Left hindlimb (tissue), 1 donor: ENCODE measurements at regions not wholly inside any gene's neighbourhood (a gene's known extent, or its start where the extent isn't known, plus 50 kb on each side); places are given as distances from the start of the nearest gene placed in this dataset.

ENCODE experiments used
- DNase-seq: peaks from one replicate; pipeline ENCODE4 v3.0.0-alpha.2; 2018

DNA sequence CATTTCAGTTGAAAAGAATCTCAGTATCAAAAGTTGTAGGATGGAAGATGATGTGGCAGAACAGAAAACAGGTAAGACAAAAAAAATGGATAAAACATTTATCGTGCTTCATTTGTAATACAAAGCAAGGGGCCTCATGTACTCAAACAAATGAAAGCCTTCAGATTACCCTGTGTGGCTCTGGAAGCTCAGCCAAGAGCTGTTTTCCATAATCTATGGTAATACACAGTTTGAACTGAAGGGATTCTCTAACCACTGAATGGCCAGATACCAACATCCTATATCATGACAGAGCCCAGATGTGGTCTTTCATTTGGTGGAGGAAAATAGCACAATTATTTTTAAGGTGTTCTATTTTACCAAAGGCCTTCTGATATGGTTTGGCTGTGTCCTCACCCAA is 272.1 kb upstream of the RND3 start:
- DNase-seq: no peak

DNA sequence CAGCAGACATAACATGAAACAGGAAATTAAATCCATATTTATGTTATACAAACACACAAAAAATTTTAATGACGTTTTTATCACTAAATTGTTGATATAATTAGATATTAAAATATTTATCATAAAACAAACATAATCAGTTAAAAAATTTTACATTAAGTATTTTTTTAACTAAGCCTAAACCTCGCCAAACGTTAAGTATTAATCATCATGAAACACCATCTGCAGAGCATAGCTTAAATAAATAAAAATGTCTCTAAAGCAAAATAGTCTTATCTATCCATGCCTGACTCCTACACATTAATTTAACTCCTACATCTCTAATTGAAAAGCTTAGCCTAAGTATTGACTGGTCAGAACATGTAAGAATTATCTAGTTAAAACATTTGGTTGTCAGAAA is 271.6 kb upstream of the RND3 start:
- DNase-seq: no peak

DNA sequence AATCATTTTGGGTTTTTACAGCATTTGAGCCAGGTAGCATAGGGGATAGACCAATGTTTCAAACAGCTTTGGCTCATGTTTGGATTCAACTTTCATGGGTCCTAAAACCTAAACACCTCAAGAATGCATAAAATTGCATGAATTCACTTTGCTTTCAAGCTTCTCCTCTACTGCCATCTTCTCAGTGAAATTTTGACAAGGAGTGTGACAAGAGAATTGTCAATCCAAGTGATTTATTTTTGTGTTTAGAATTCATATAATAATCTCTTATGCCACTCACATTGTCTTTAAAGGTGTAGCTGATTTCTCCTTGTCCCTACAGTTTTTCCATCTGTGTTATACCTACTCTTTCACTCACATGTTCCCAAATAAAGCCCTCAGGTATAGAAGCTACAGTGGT is 264.8 kb upstream of the RND3 start:
- no peak for DNase-seq

DNA sequence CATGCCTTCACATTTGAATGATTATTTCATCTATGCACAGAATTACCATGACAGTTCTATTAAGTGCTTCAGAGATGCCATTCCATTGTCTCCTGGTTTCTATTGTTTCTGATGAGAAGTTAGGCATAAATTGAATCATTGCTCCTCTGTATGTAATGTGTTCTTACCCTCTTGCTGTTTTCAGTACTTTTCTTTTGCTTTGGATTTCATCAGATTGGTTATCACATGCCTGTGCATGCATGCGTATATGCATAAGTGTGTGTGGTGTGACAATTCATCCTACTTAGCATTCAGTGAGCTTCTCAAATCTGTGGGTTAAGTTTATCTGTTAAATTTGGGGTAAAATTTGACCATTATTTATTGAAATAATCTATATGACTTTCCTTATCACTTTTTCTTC is 263.3 kb upstream of the RND3 start:
- no peak for DNase-seq

DNA sequence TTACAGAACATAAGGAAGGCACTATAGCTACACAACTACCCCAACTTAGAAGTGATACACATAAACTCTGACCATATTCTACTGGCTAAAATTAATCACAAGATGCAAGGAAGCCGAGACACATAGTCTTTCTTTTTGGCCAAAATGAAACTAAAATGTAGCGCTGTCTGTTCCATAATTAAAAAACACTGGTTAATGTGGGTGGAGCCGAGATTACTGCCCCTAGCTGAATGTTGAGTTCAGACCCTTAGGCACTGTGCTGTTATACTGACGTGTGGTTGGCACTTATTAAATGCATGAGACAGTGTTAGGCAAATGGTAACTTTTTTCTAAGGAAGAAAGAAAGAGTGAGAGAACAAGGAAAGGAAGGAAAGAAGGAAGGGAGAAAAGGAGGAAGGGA is 254.6 kb upstream of the RND3 start:
- no peak for DNase-seq

DNA sequence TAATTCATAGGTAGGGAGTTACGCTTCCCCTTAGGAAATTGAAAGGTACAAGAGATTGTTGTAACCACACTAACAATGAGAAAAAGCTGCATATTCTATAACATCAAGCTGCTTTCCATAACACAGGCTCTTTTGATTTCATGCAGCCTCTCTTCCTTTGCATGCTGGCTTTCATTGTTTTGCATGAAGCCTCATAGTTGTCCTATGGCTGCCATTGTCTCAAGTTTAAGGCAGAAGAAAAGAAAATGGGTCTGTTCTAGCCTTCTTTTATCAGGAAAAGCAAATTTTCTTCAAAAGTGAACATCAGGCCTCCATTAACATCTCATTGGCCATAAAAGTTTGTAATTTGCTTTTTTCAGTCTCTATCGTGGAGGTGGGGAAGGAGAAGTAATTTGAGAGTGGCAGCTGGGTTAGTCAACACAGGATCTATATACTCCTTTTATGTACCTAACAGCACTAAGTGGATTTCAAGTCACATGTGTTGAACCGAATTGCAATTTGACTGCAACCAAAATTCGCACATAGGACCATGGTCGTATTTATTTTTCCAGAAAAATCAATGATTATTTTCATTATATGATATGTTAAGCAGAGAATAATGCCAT is 248.5 kb upstream of the RND3 start:
- no peak for DNase-seq

GRCh38 chr2:150733051-150733618 is 245.7 kb upstream of the RND3 start:
- DNase-seq: no peak

DNA sequence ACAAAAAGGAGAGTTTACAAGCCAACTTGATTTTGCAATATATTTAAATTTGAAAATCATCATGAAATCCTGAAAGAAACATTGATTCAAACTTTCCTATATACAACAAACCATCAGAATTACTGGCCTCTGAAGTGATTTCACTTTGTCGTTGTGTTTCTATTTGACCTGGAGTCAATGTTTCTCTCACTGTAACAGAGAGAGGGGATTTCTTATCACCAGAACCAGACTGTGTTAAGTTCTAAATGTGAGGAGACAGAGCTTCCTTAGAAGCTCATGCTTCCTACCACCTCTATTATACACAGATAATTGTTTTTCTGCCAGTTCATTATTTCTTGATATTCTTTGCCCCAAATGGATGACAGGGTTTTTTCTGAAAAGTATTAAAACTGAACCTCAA is 245.0 kb upstream of the RND3 start:
- DNase-seq: no peak

- no peak for DNase-seq
Measured at GRCh38 chr2:150732064-150732463, 244.6 kb upstream of the RND3 start.

DNA sequence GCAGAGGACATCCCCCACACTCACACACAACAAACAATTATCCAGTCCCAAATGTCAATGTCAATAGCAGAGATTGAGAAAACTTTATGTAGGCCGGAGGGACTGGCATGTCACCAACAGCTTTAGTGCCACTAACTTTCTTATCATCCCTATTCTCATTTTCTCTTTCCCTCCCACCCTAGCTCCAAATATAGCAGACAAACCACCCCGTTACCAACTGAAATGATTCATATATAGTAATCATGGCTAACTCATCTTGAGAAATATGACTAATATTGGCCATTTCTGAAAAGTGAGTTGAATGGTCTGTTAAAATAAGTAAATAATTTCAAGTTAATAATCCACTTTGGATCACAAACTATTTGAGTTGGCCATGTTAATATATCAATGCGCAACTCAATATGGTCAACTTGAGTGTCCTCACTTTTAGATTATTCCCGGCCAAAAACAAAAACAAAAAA is 242.1 kb upstream of the RND3 start:
- no peak for DNase-seq

GRCh38 chr2:150718280-150718679 is 230.8 kb upstream of the RND3 start:
- DNase-seq: no peak

DNA sequence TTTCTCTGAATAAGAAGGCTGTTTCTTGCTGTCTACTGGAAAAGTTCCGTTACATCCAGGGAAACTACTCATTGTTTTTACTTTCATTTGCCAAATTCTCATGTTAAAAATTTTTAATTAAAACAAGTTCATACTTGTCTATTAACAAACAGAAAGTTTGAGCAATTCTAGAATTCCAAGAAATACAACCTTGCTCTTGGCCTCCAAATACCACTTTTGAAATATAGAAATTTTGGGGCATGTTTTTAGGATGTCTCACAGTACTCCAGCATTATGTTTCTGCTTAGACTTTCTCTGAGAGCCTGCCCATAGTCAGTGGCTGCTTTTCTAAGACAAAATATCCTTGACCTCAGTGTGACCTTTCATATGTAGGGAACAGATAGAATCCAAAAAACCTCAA is 228.7 kb upstream of the RND3 start:
- DNase-seq: no peak

- DNase-seq: no peak
Measured at GRCh38 chr2:150715501-150715900, 228.0 kb upstream of the RND3 start.

GRCh38 chr2:150710916-150711315 is 223.4 kb upstream of the RND3 start:
- no peak for DNase-seq

DNA sequence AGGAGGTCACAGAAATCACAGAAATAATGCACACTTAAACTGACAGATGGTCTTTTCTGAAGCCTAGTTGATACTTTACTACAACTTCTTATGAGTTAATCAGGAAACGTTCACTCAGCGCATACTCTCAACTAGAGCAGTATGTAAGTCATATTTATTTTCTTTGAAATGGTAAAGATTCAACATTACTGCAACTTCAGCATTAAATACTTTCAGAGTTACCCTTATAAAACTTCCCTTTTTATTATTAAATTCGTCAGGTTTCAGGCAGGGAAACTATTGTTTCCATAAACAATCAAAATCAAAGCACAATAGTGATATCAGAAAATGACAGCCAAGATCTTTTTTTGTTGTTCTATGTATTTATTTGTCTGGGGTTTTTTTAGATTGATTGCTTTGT is 222.6 kb upstream of the RND3 start:
- DNase-seq: no peak

DNA sequence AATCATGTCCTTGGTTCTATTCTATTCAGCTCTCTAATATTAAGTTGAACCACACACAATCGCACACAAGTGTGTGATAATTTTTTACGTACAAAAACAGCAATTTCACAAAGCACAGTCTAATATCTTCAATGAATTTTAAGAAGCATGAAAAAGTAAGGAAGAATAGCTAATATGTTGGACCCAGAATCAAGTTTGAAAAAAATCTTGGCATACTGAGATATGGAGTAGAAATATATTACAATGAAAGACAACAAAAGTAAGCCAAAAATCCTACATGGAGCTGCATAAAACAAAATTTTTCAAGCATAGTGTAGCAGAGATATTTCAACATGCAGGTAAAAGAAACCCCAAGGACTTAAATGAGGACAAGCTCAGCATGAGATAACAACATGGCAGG is 219.1 kb upstream of the RND3 start:
- DNase-seq: no peak

DNA sequence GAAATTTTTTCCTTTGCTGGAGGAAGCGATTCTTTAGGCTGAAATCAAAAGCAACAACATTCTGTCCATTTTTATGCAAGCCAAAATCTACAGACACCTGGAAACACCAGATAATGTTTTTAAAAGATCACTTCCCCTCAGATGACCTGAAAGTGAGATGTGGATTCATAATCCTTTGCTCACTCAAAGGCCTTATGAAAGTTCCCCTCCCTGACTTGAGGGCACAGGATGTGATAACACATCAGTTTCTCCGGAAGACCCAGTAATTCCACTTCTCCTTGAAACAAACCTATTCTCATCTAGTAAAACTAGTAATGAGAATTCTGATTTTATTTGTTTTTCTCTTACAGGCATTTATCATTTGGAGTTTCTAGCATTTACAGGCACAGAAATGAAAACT is 218.3 kb upstream of the RND3 start:
- DNase-seq: no peak

GRCh38 chr2:150705357-150705756 is 217.9 kb upstream of the RND3 start:
- no peak for DNase-seq

- DNase-seq: no peak
Measured at GRCh38 chr2:150702791-150703190, 215.3 kb upstream of the RND3 start.

- DNase-seq: no peak
Measured at GRCh38 chr2:150700666-150701580, 213.5 kb upstream of the RND3 start.

DNA sequence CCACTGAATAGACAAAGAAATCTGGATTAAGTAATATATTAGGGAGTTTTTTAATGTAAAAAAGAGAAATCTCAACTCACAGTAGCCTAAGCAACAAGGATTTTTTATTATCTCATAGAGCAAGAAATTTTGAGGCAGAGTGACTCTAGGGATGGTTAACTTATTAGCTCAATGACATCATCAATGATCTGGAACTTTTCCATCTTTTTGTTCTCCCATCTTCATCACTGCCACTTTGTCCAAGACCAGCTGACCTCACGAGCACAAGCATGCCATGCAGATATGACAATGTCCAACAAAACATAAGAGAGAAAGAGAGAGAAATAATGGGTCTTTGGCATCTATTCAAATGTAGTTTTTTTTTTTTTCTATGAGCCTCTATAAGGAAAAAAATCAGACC is 211.8 kb upstream of the RND3 start:
- DNase-seq: no peak

DNA sequence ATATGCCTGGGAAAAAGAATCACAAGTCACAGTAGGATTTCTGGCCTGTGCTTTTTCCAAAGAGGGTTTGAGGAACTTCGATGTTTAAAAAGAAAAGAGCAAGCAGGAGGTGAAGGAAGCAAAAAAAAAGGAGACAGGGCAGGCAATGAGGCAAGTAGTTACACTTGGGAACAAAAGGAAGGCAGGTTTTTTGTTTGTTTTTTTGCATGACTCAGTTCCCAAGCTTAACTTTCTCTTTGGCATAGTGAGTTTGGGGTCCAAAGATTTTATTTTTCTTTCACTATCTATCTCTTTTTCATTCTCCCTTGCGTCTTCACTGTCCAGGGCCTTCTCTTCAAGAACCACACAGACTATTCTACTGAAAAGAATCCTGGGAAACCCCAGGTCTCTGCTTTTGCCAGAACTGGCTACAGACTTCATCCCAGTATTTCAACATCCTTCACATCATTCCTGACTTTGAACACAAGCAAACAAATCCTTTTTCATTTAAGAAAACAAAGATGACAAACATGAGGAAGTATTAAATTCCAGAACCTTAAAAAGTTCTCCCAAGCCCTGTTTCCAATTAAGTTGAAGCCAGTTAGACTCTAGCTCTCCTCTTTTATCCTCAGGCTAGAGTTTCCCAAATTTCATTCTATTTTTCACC is 210.7 kb upstream of the RND3 start:
- DNase-seq: no peak

DNA sequence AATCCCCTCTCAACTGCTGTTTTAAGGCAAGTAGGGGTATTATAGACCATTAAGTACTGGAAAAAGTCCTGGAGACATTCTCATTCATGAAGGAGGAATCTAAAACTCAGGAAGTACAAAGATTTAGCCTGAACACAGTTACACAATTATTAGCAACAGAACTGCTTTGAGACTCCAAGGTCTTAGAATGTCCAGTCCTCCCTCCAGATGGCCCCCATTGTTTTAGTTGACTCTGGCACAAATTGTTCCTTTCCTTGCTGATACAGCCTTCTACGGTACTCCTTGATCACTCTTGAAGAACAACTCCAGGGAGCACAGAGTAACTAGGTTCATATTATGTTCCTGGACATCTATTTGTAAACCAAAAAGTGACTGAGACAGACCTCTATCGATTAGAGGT is 210.1 kb upstream of the RND3 start:
- no peak for DNase-seq
